DND-41 (cell line): ENCODE measurements at regions not wholly inside any gene's neighbourhood (a gene's known extent, or its start where the extent isn't known, plus 50 kb on each side); places are given as distances from the start of the nearest gene placed in this dataset.

Experiments used
- ATAC-seq: fragments of 200-7000 bp; cut with Tn5 transposase; 3 replicates; pipeline ENCODE4 v1.9.1; 2021; ENCODE audit warnings: low read depth; ENCODE audit not compliant: insufficient read depth
- DNase-seq: peaks from one replicate; pipeline ENCODE4 v3.0.0-alpha.2; 2020
- H2AFZ ChIP-seq: 2 replicates; pipeline ENCODE4 v1.6.0; 2012; ENCODE audit warnings: low read depth, low read length
- H3K27ac ChIP-seq: 2 replicates; pipeline ENCODE4 v1.5.1; 2012; ENCODE audit warnings: low read length, inconsistent platforms
- H3K27me3 ChIP-seq: fragments of 200-600 bp; sonication (generic); 2 replicates; pipeline ENCODE4 v1.6.0; 2012; ENCODE audit warnings: low read length, mild to moderate bottlenecking, inconsistent platforms; ENCODE audit not compliant: insufficient read depth, poor library complexity
- H3K36me3 ChIP-seq: 2 replicates; pipeline ENCODE4 v1.5.1; 2012; ENCODE audit warnings: low read length, inconsistent platforms; ENCODE audit not compliant: insufficient read depth
- H3K4me1 ChIP-seq: 2 replicates; pipeline ENCODE4 v1.5.1; 2012; ENCODE audit warnings: mild to moderate bottlenecking, low read length; ENCODE audit not compliant: insufficient read depth
- H3K4me2 ChIP-seq: 2 replicates; pipeline ENCODE4 v1.6.0; 2012; ENCODE audit warnings: mild to moderate bottlenecking, moderate library complexity, low read length, inconsistent platforms; ENCODE audit not compliant: insufficient read depth
- H3K4me3 ChIP-seq, 2 experiments: fragments of 200-600 bp in 1 of 2; shearing (Covaris generic) in 1 of 2; 2 replicates each; pipeline ENCODE4 v1.5.1; 2012 to 2016; ENCODE audit warnings: inconsistent platforms in 2 of 2, low read length in 2 of 2, mild to moderate bottlenecking in 2 of 2, low read depth in 1 of 2, moderate library complexity in 1 of 2
- H3K79me2 ChIP-seq: 2 replicates; pipeline ENCODE4 v1.6.0; 2012; ENCODE audit warnings: low read length, inconsistent platforms; ENCODE audit not compliant: insufficient read depth
- H3K9ac ChIP-seq: 2 replicates; pipeline ENCODE4 v1.6.0; 2012; ENCODE audit warnings: low read depth, mild to moderate bottlenecking, inconsistent platforms, low read length, moderate library complexity
- H3K9me3 ChIP-seq: 2 replicates; pipeline ENCODE4 v1.5.1; 2012; ENCODE audit warnings: low read length, moderate library complexity, mild to moderate bottlenecking, inconsistent platforms; ENCODE audit not compliant: insufficient read depth, severe bottlenecking
- H4K20me1 ChIP-seq: 2 replicates; pipeline ENCODE4 v1.6.0; 2012; ENCODE audit warnings: low read length; ENCODE audit not compliant: insufficient read depth
- CTCF ChIP-seq: IDR thresholded peaks from 2 replicates; pipeline ENCODE4 v1.5.1; 2012; ENCODE audit warnings: borderline replicate concordance, low read length, moderate library complexity, mild to moderate bottlenecking; ENCODE audit not compliant: poor library complexity, severe bottlenecking; ENCODE audit errors: extremely low read depth
- EZH2 ChIP-seq: IDR thresholded peaks from 3 replicates; pipeline ENCODE4 v1.6.1; 2012; ENCODE audit warnings: borderline replicate concordance, low read depth, mild to moderate bottlenecking, moderate library complexity, low read length, inconsistent platforms; ENCODE audit not compliant: severe bottlenecking

DNA sequence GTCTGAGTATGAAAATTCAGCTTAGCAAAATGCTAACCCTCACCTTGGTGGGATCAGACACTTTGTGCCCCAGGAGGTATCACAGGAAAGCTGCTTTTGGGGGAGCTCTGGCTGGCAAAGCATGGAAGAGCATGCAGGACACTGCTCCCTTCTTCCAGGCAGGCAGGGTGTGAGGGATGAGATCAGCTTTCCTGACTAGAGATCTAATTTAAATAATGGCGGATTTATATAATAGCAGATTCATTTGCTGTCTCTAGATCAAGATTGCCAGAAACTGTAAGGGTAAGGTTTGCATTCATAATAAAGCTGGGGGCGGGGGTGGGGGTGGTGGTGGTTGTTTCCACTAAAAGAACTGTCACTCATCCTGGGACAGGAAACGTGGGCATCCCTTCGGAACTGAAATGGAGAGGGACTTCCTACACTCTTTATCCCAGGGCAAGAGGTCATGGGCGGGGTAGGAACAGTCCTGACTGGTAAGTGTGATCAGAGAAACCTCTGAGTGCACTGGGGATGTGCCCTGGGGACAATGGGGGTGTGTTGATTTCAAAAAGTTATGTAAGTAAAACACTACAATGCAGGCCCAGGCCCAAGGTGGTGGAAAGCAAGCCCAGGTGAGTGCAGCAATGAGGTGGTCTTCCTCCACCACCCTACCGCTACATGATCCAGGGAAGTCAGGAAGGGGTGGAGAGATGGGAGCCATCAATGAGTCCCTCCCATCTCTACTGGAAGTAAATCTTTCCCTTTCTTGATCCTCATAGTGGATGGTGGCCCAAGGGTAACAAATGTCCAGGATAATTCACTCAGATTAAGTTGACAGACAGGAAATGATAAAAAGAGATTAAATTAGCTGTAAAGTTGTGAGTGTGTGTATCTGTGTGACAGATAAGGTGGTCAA, 171.4 kb upstream of the SERPINE2 start:
- Histone ChIP-seq H3K4me1 (no peaks in the 10 kb centered on the region), H3K27ac (no peak overlapping the region), H3K9ac (no peak overlapping the region), H3K36me3 (no peaks in the 10 kb centered on the region), H3K4me2 (no peak overlapping the region), H3K27me3 (no peaks in the 10 kb centered on the region), H4K20me1 (no peaks in the 10 kb centered on the region), H3K9me3 (no peaks in the 10 kb centered on the region), H3K4me3 (no peak overlapping the region), H2AFZ (no peak overlapping the region), H3K79me2 (no peaks in the 10 kb centered on the region)
- no peak for ATAC-seq
- no peak for DNase-seq
- no peak for TF ChIP-seq CTCF
- no peak for TF ChIP-seq EZH2

DNA sequence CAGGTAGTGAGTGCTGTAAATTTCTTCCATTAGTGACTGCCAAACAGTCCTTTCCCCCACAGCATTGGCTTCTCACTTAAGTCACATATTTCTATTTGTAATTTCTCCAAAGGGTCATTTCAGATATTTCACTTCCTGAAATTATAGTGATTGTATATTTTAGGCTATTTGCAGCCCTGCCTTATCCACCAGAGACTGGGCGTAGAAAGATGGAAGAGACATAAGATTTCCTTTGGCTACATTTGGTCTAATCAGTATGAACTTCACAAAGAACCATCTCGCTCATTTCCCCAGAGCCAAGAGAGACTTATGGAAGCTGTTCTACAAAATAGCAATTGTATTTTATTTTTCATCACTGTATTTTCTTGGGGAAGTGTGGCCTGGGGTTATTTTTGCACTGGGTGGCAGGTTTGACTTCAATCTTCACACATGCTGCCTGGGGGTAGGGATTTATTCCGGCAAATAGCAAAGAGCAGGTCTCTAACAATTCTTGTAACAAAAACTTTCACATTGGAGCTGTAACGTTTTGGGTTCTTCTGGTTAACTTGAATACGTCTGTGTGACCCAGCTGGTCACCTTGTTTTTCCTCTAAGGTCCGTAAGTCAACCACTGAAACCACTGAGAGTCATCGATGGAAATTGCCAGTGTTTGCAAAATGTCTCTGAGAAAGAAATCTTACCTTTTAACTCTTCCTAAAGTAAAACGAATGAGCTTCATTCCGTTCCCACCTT, 170.6 kb upstream of the SERPINE2 start:
- Histone ChIP-seq H3K36me3 (no peaks in the 10 kb centered on the region), H3K79me2 (no peaks in the 10 kb centered on the region), H3K9me3 (no peaks in the 10 kb centered on the region), H3K4me3 (no peak overlapping the region), H3K27me3 (no peaks in the 10 kb centered on the region), H2AFZ (no peak overlapping the region; the same call in 1 of the 2 replicates), H3K9ac (no peak overlapping the region), H3K27ac (no peak overlapping the region), H4K20me1 (no peaks in the 10 kb centered on the region), H3K4me2 (no peak overlapping the region), H3K4me1 (no peaks in the 10 kb centered on the region)
- no peak for DNase-seq
- no peak for ATAC-seq
- TF ChIP-seq CTCF (no peak), EZH2 (no peak)

DNA sequence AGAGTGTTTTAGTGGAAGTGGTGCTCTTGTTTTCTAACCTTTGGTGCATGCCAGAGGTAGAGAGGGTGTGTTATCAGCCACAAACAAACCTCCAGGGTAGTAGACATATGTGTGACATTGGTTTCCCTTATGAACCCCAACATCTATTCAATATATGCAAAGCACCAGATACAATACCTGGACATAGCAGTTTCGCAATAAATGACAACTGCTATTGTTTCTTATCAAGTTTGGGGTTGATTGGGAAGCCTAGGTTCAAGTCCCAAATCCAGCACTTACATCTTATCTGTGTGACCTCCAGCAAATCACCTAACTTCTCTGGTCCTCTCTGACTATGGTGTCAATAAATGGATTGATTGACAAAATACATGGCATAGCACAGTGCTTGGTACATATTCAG, 169.4 kb upstream of the SERPINE2 start:
- Histone ChIP-seq H3K4me2 (no peak overlapping the region), H2AFZ (no peak overlapping the region), H3K9me3 (no peaks in the 10 kb centered on the region), H4K20me1 (no peaks in the 10 kb centered on the region), H3K79me2 (no peaks in the 10 kb centered on the region), H3K4me1 (no peaks in the 10 kb centered on the region), H3K9ac (no peak overlapping the region), H3K4me3 (no peak overlapping the region), H3K27ac (no peak overlapping the region), H3K36me3 (no peaks in the 10 kb centered on the region), H3K27me3 (no peaks in the 10 kb centered on the region)
- no peak for DNase-seq
- TF ChIP-seq EZH2, result no peak
- no peak for TF ChIP-seq CTCF
- ATAC-seq, result no peak
